Ovary (tissue), 7 donors: ENCODE measurements at regions not wholly inside any gene's neighbourhood (a gene's known extent, or its start where the extent isn't known, plus 50 kb on each side); places are given as distances from the start of the nearest gene placed in this dataset.

Source experiments
- DNase-seq, 5 donors: peaks; one replicate each; pipeline ENCODE4 v3.0.0-alpha.2; 2019 to 2020
- H3K27ac ChIP-seq, 2 donors: fragments of 200-600 bp; one replicate each; pipeline versions ENCODE4 v1.5.1 to v1.8.0; 2019 to 2022
- H3K27me3 ChIP-seq: fragments of 200-600 bp; one replicate; pipeline ENCODE4 v1.8.0; 2022
- H3K36me3 ChIP-seq: fragments of 200-600 bp; sonication (generic); one replicate; pipeline ENCODE4 v1.5.1; 2019
- H3K4me1 ChIP-seq: one replicate; pipeline ENCODE4 v1.8.1; 2013; ENCODE audit warnings: mild to moderate bottlenecking, moderate library complexity; ENCODE audit not compliant: insufficient read depth
- H3K4me3 ChIP-seq: fragments of 200-600 bp; sonication (generic); one replicate; pipeline ENCODE4 v1.5.1; 2017
- H3K9me3 ChIP-seq, 2 donors: fragments of 200-600 bp in 1 of 2; sonication (generic) in 1 of 2; one replicate each; pipeline versions ENCODE4 v1.5.1 to v1.8.1; 2013 to 2019; ENCODE audit warnings: mild to moderate bottlenecking in 1 of 2, moderate library complexity in 1 of 2
- EP300 ChIP-seq: sonication (generic); formaldehyde crosslinking; IDR thresholded peaks from one replicate; pipeline ENCODE4 v1.6.1; 2017; ENCODE audit warnings: antibody characterized with exemption
- POLR2A ChIP-seq: fragments of 450-650 bp; IDR thresholded peaks from one replicate; pipeline ENCODE4 v1.6.1; 2017; ENCODE audit warnings: antibody characterized with exemption, mild to moderate bottlenecking, moderate library complexity
- WGBS, 3 donors: extraction: QIAGEN DNeasy Blood & Tissue Kit in 1 of 3; methylation state at CpG; one replicate each; pipeline versions ENCODE4 v1.1.5 to v1.1.7; 2013 to 2017; 5-methylcytosine and 5-hydroxymethylcytosine counted together
- intact Hi-C, 4 donors: fragments of 100-400 bp; cut with DNase I; formaldehyde crosslinking; loops; one replicate each; pipeline versions ENCODE4 v1.11.0 to v1.15.1; 2022 to 2023
- TF ChIP-seq, protein P1 (sequence below), 3 donors: fragments of 450-650 bp in 2 of 3; fragments of 200-600 bp in 1 of 3; IDR thresholded peaks; one replicate each; pipeline versions ENCODE4 v1.5.1 to v1.8.0; 2016 to 2022; ENCODE audit warnings: antibody characterized with exemption in 3 of 3, mild to moderate bottlenecking in 1 of 3
- donor health status: DM: no; HTN: no; CAD: no; lungs with moderate emphysema.
- donor health status: DM: no; HTN: no; CAD: no.
- donor health status: Bipolar disorder and iron deficiency.
- donor health status: DM: no; HTN: no; CAD: no.
- donor health status: DM: yes; HTN: yes; CAD: no.

GRCh38 chr7:116422683-116423082, 76.9 kb upstream of the CAV2 start:
- TF ChIP-seq, protein P1, sequence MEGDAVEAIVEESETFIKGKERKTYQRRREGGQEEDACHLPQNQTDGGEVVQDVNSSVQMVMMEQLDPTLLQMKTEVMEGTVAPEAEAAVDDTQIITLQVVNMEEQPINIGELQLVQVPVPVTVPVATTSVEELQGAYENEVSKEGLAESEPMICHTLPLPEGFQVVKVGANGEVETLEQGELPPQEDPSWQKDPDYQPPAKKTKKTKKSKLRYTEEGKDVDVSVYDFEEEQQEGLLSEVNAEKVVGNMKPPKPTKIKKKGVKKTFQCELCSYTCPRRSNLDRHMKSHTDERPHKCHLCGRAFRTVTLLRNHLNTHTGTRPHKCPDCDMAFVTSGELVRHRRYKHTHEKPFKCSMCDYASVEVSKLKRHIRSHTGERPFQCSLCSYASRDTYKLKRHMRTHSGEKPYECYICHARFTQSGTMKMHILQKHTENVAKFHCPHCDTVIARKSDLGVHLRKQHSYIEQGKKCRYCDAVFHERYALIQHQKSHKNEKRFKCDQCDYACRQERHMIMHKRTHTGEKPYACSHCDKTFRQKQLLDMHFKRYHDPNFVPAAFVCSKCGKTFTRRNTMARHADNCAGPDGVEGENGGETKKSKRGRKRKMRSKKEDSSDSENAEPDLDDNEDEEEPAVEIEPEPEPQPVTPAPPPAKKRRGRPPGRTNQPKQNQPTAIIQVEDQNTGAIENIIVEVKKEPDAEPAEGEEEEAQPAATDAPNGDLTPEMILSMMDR (IDR thresholded peaks at IDR 0.05): no peak
- TF ChIP-seq POLR2A: no peak
- no peak for TF ChIP-seq EP300
- Histone ChIP-seq H3K27ac (no peak overlapping the region), H3K4me3 (no peak overlapping the region)

DNA sequence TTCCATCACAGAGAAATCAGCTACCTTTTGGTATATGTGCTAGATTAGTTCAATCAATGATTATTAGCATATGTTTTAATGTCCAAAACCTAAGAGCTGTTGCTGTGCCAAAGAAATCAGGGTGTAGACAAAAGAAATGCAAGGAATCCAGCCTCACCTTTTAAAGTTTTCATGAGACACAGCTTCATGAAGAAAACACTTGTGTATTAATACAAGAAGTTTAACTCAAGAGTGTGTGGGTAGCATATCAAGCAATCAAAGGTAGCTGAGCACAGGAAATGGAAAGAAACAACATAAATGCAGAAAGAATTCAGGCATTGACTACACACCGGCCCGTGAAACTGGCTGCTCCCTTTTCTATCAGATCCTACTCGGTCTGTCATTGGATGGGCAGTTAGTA, 76.0 kb upstream of the CAV2 start:
- intact Hi-C loops: no loop called here
- DNase-seq: no peak
- no peak overlapping the region for H3K27ac ChIP-seq
- no peak overlapping the region for H3K4me3 ChIP-seq
- no peaks in the 10 kb centered on the region for H3K4me1 ChIP-seq
- WGBS, 3 donors: 61 to 74% (median 68%) methylated on average over 3 of the region's 3 CpGs
- H3K27me3 ChIP-seq: no peaks in the 10 kb centered on the region
- H3K36me3 ChIP-seq: no peaks in the 10 kb centered on the region
- TF ChIP-seq EP300: no peak
- TF ChIP-seq, protein P1 (IDR thresholded peaks at IDR 0.05): no peak
- TF ChIP-seq POLR2A: no peak
- H3K9me3 ChIP-seq: no peaks in the 10 kb centered on the region

More at GRCh38 chr7:116422683-116423082, 76.9 kb upstream of the CAV2 start:
- no peaks in the 10 kb centered on the region for H3K4me1 ChIP-seq
- no peaks in the 10 kb centered on the region for H3K27me3 ChIP-seq
- intact Hi-C loops: no loop called here
- DNase-seq: no peak
- H3K36me3 ChIP-seq: no peaks in the 10 kb centered on the region
- no peaks in the 10 kb centered on the region for H3K9me3 ChIP-seq

DNA sequence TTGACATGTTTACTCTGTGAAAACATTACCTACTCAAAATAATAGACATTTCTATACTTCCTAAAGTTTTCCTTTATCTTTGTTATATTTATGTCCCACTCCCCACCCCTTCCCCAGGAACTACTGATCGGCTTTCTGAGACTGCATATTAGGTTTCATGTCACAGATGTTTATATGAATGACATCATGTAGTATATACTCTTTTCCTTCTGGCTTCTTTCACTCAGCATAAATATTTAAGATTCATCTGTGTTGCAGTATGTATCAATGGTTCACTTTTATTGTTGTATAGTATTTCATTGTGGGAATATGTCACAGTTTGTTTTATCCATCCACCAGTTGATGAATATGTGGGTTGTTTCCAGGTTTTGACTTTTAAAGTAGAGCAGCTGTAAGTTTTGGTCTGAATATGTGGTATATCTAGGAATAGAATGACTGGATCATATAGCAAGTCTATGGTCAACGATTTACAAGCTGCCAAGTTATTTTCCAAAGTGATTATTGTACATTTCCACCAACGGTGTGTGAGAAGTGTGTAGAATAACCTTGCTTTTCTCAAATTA, 73.8 kb upstream of the CAV2 start:
- Histone ChIP-seq H3K27ac (no peak overlapping the region), H3K36me3 (no peaks in the 10 kb centered on the region), H3K4me3 (no peak overlapping the region), H3K9me3 (no peaks in the 10 kb centered on the region), H3K4me1 (no peaks in the 10 kb centered on the region), H3K27me3 (no peaks in the 10 kb centered on the region)
- TF ChIP-seq, protein P1 (IDR thresholded peaks at IDR 0.05): no peak
- TF ChIP-seq POLR2A: no peak
- no peak for TF ChIP-seq EP300
- intact Hi-C loops: no loop called here
- DNase-seq: no peak
- 82 to 92% (median 92%) methylated on average over 3 of the region's 3 CpGs for WGBS, 3 donors

- Histone ChIP-seq H3K36me3 (no peaks in the 10 kb centered on the region), H3K4me1 (no peaks in the 10 kb centered on the region), H3K27ac (no peak overlapping the region), H3K27me3 (no peaks in the 10 kb centered on the region), H3K4me3 (no peak overlapping the region), H3K9me3 (no peaks in the 10 kb centered on the region)
- no peak for TF ChIP-seq POLR2A
- no peak for TF ChIP-seq EP300
- TF ChIP-seq, protein P1 (IDR thresholded peaks at IDR 0.05): no peak
- intact Hi-C loops: no loop called here
- 74 to 80% (median 74%) methylated on average over 4 of the region's 4 CpGs for WGBS, 3 donors
- DNase-seq: no peak
These were observed 72.9 kb upstream of the CAV2 start for GRCh38 chr7:116426428-116427156.
